Kidney epithelial cell (primary cell): ENCODE measurements at regions not wholly inside any gene's neighbourhood (a gene's known extent, or its start where the extent isn't known, plus 50 kb on each side); places are given as distances from the start of the nearest gene placed in this dataset.

Source experiments
- DNase-seq: peaks from one replicate; pipeline ENCODE4 v3.0.0-alpha.2; 2010; ENCODE audit warnings: low read depth
- H3K27me3 ChIP-seq: 2 replicates; pipeline ENCODE4 v1.6.0; 2011; ENCODE audit warnings: low read length; ENCODE audit not compliant: control insufficient read depth, insufficient read depth
- H3K36me3 ChIP-seq: 2 replicates; pipeline ENCODE4 v1.5.1; 2011; ENCODE audit warnings: low read length; ENCODE audit not compliant: control insufficient read depth, insufficient read depth
- H3K4me3 ChIP-seq: 2 replicates; pipeline ENCODE4 v1.5.1; 2011; ENCODE audit warnings: low read depth, mild to moderate bottlenecking, control low read depth, low read length
- CTCF ChIP-seq: IDR thresholded peaks from 2 replicates; pipeline ENCODE4 v1.5.1; 2011; ENCODE audit warnings: mild to moderate bottlenecking, moderate library complexity, low read length, control low read depth, inconsistent platforms; ENCODE audit not compliant: insufficient read depth, poor library complexity, severe bottlenecking

GRCh38 chr3:22606461-22606860 is 596.7 kb upstream of the UBE2E2 start:
- Histone ChIP-seq H3K36me3 (no peaks in the 10 kb centered on the region), H3K27me3 (no peaks in the 10 kb centered on the region), H3K4me3 (no peak overlapping the region)
- no peak for TF ChIP-seq CTCF
- DNase-seq, result no peak

- DNase-seq, result no peak
- Histone ChIP-seq H3K27me3 (no peaks in the 10 kb centered on the region), H3K36me3 (no peaks in the 10 kb centered on the region), H3K4me3 (no peak overlapping the region)
- TF ChIP-seq CTCF, result no peak
Observed at GRCh38 chr3:22606938-22607337, 596.2 kb upstream of the UBE2E2 start.

DNA sequence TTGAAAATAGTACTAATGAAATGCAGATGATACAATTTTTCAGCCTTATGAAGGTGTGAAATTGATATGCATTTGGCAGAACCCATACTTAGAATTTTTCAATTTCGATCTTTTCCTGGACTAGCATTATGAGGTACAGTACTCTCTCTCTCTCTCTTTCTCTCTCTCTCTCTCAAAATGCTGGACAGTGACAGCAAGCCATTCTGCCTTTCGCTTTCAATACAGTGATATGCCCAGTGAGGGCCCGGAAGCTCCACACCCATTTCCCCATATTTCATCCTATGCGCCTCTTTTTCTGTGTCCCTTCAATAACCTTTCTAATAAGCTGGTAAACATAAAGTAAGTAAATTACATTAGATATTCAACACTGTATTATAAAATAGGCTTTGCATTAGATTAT is 595.0 kb upstream of the UBE2E2 start:
- H3K27me3 ChIP-seq, result no peaks in the 10 kb centered on the region
- DNase-seq, result no peak
- TF ChIP-seq CTCF, result no peak
- no peaks in the 10 kb centered on the region for H3K36me3 ChIP-seq
- no peak overlapping the region for H3K4me3 ChIP-seq

DNA sequence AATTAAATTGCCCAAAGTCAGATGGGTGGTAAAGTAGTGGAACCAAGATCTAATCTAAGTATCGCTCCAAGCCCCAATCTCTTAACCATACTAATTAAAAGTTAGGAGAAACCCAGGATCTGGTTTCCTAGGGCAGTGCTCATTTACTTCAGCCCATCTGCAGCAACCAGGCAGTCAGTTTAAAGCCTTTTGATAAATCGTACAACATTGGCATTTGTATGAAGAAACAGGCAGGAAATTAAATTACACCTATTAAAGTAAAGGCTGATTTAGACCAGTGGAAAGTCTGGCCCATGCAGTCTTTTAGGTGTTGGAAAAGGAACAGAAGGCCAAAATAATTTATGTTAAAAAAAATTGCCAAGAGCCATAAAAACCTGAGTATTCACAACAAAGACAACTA is 594.4 kb upstream of the UBE2E2 start:
- H3K4me3 ChIP-seq, result no peak overlapping the region
- H3K27me3 ChIP-seq, result no peaks in the 10 kb centered on the region
- no peak for TF ChIP-seq CTCF
- no peaks in the 10 kb centered on the region for H3K36me3 ChIP-seq
- DNase-seq, result no peak

GRCh38 chr3:22609139-22609538 is 594.0 kb upstream of the UBE2E2 start:
- H3K36me3 ChIP-seq, result no peaks in the 10 kb centered on the region
- H3K27me3 ChIP-seq, result no peaks in the 10 kb centered on the region
- no peak for TF ChIP-seq CTCF
- H3K4me3 ChIP-seq, result no peak overlapping the region
- no peak for DNase-seq

- Histone ChIP-seq H3K27me3 (no peaks in the 10 kb centered on the region), H3K4me3 (no peak overlapping the region), H3K36me3 (no peaks in the 10 kb centered on the region)
- DNase-seq, result no peak
- TF ChIP-seq CTCF, result no peak
Observed at GRCh38 chr3:22612927-22613326, 590.2 kb upstream of the UBE2E2 start.
